T-helper 1 cell treated with Interleukin-12 subunit alpha and Interleukin-12 subunit beta and Interleukin-4 antibody, amounts not matched to agents 30 μg/mL and 1 μg/mL, for 36 hours (primary cell): ENCODE measurements at regions not wholly inside any gene's neighbourhood (a gene's known extent, or its start where the extent isn't known, plus 50 kb on each side); places are given as distances from the start of the nearest gene placed in this dataset.

Source experiments
- H3K27ac Mint-ChIP-seq: one replicate; pipeline ENCODE4 v1.8.0; 2021; ENCODE audit warnings: mild to moderate bottlenecking, mixed read lengths
- H3K27me3 Mint-ChIP-seq: one replicate; pipeline ENCODE4 v1.8.0; 2021; ENCODE audit warnings: low read depth, mixed read lengths
- H3K36me3 Mint-ChIP-seq: one replicate; pipeline ENCODE4 v1.8.0; 2021; ENCODE audit warnings: low read depth, mixed read lengths
- H3K4me1 Mint-ChIP-seq: one replicate; pipeline ENCODE4 v1.8.0; 2021; ENCODE audit warnings: low read depth, mixed read lengths
- H3K4me3 Mint-ChIP-seq: one replicate; pipeline ENCODE4 v1.8.0; 2021; ENCODE audit warnings: mild to moderate bottlenecking, moderate library complexity, mixed read lengths
- H3K9me3 Mint-ChIP-seq: one replicate; pipeline ENCODE4 v1.8.0; 2021; ENCODE audit warnings: mixed read lengths

DNA sequence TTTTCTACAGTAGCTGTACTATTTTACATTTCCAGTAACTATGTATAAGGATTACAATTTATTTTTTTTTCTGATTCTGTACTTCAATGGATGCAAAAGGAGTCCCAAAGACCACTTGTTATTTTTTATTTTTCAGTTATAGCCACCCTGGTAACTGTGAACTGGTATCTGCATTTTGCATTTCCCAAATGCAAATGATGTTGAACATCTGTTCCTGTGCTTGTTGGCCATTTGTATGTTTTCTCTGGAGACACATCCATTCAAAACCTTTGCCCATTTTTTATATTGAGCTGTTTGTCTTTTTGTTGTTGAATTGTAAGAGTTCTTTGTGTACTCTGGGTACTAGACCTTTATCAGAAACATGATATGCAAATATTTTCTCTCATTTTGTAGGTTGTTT, 485.6 kb downstream of the LRIG3 start:
- Mint-ChIP-seq H3K4me1 (no peaks in the 10 kb centered on the region), H3K4me3 (no peak overlapping the region), H3K36me3 (no peaks in the 10 kb centered on the region), H3K27me3 (peaks cover 26% of the 10 kb centered on the region), H3K27ac (no peak overlapping the region), H3K9me3 (peaks cover 4% of the 10 kb centered on the region)

GRCh38 chr12:58435647-58436046, 484.7 kb downstream of the LRIG3 start:
- peaks cover 3% of the 10 kb centered on the region for H3K9me3 Mint-ChIP-seq
- H3K4me1 Mint-ChIP-seq, result no peaks in the 10 kb centered on the region
- peaks cover 23% of the 10 kb centered on the region for H3K27me3 Mint-ChIP-seq
- no peak overlapping the region for H3K4me3 Mint-ChIP-seq
- no peaks in the 10 kb centered on the region for H3K36me3 Mint-ChIP-seq
- no peak overlapping the region for H3K27ac Mint-ChIP-seq

- Mint-ChIP-seq H3K27me3 (peaks cover 11% of the 10 kb centered on the region), H3K9me3 (no peaks in the 10 kb centered on the region), H3K4me3 (no peak overlapping the region), H3K4me1 (no peaks in the 10 kb centered on the region), H3K36me3 (no peaks in the 10 kb centered on the region), H3K27ac (no peak overlapping the region)
Measured at GRCh38 chr12:58441483-58441882, 478.8 kb downstream of the LRIG3 start.

DNA sequence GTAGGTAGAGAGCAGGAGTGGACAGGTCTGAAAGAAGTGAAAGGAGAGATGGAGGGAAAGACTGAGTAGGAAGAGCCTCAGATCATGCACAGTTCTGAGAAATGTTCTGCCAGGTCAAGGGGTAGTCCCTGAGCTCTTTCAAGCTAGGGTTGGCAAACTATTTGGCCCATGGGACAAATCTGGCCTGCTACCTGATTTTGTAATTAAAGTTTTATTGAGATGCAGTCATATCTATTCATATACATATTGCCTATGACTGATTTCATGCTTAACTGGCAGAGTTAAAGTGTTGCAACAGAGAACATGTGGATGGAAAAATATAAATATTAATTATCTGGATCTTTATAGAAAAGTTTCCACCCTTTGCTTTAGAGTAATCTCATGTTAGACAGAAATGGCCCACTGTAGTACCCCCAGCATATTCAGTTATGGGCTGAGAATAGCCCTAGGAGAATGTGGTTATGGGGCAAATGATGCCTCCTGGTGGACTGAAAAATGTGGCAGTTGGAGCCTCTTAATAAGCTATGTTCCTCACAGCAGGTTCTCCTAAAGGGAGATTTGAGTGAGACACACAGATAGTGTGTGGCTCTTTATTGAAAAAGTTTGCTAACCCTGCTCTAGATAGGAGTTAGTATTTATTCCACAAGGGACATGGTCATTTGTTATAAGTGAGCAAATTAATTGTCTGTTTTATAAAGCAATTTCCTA, 476.9 kb downstream of the LRIG3 start:
- Mint-ChIP-seq H3K27ac (no peak overlapping the region), H3K36me3 (no peaks in the 10 kb centered on the region), H3K4me3 (no peak overlapping the region), H3K4me1 (no peaks in the 10 kb centered on the region), H3K9me3 (no peaks in the 10 kb centered on the region), H3K27me3 (peaks cover 16% of the 10 kb centered on the region)

GRCh38 chr12:58443981-58444371, 476.3 kb downstream of the LRIG3 start:
- H3K27me3 Mint-ChIP-seq, result peaks cover 18% of the 10 kb centered on the region
- no peak overlapping the region for H3K4me3 Mint-ChIP-seq
- H3K4me1 Mint-ChIP-seq, result no peaks in the 10 kb centered on the region
- H3K9me3 Mint-ChIP-seq, result no peaks in the 10 kb centered on the region
- H3K27ac Mint-ChIP-seq, result no peak overlapping the region
- H3K36me3 Mint-ChIP-seq, result no peaks in the 10 kb centered on the region

GRCh38 chr12:58450868-58451482, 469.3 kb downstream of the LRIG3 start:
- Mint-ChIP-seq H3K9me3 (no peaks in the 10 kb centered on the region), H3K27me3 (peaks cover 14% of the 10 kb centered on the region), H3K4me1 (no peaks in the 10 kb centered on the region), H3K4me3 (no peak overlapping the region), H3K36me3 (no peaks in the 10 kb centered on the region), H3K27ac (no peak overlapping the region)

DNA sequence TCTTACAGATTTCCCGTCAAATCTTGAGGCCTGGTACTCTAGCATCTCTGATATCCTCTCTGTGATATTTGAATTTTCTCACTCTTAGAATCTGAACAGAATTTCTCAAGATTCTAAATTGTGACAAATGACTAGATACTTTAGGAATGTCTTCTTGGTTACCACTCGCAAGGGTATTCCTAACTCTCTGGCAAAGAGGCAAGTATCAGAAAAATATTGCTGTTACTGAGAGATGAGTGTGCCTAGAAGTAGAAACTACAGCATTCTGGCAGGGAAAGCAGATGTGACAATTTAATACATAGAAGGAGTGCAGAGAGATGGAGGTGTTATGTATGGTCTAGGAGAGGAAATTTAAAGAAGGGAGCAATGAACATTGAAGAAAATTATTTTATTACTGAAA, 467.8 kb downstream of the LRIG3 start:
- H3K27me3 Mint-ChIP-seq, result peaks cover 6% of the 10 kb centered on the region
- no peaks in the 10 kb centered on the region for H3K36me3 Mint-ChIP-seq
- no peak overlapping the region for H3K4me3 Mint-ChIP-seq
- H3K4me1 Mint-ChIP-seq, result no peaks in the 10 kb centered on the region
- no peaks in the 10 kb centered on the region for H3K9me3 Mint-ChIP-seq
- H3K27ac Mint-ChIP-seq, result no peak overlapping the region

DNA sequence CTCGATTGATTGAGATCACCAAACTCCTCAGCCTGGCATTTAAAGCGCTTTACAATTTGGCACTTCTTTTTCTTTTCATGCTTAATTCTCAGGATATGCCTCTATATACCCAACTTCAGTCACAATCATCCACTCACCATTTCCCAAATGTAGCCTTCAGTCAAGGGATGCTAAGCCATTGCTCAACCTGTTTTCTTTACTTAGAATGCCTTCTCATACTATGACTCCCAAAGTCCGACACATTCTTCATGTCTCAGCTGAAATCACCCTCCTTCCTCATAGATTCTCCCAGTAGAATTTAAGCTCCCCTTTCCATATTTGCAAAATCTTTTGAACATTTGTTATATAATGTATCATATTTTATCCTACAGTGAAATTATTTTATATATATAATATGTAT, 467.0 kb downstream of the LRIG3 start:
- no peaks in the 10 kb centered on the region for H3K4me1 Mint-ChIP-seq
- peaks cover 2% of the 10 kb centered on the region for H3K27me3 Mint-ChIP-seq
- H3K4me3 Mint-ChIP-seq, result no peak overlapping the region
- H3K36me3 Mint-ChIP-seq, result no peaks in the 10 kb centered on the region
- H3K9me3 Mint-ChIP-seq, result no peaks in the 10 kb centered on the region
- H3K27ac Mint-ChIP-seq, result no peak overlapping the region

DNA sequence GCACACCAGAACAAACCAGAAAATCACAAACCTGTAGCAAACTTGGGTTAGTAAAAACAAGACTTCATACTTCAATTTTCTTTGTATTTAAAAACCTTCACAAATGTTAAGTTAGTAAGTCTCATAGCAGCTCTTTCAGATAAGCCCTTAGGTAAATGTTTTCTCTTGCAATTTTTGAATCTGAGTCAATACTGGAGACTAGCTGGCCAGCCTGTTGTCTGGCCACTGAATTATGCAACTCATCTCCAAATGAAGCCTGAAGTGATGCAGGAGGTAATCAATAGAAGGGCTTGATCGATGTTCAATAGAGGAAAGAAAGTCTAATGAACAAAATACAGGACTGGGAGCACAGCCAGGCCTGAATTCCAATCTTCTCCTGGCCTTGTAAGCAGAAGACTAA, 465.2 kb downstream of the LRIG3 start:
- no peaks in the 10 kb centered on the region for H3K36me3 Mint-ChIP-seq
- no peaks in the 10 kb centered on the region for H3K4me1 Mint-ChIP-seq
- no peaks in the 10 kb centered on the region for H3K9me3 Mint-ChIP-seq
- H3K27me3 Mint-ChIP-seq, result no peaks in the 10 kb centered on the region
- no peak overlapping the region for H3K4me3 Mint-ChIP-seq
- no peak overlapping the region for H3K27ac Mint-ChIP-seq

DNA sequence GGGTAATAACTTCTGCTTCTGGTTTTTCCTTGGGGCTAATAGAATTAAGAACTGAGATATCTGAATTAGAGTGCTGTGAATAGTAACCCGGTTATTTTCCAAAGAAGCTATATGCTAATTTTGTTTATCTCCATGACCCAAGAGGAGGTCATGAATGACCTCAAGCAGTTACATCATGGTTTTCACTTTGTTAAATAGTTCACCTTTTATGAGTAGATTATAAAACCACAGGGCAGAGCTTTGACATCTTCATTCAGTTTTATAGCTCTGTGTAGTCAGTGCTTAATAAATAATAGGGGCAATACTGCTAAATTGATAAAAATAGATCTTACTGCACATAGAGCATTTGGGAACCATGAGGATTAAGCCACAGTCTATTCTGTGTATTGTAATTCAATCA, 462.2 kb downstream of the LRIG3 start:
- Mint-ChIP-seq H3K36me3 (no peaks in the 10 kb centered on the region), H3K4me3 (no peak overlapping the region), H3K9me3 (no peaks in the 10 kb centered on the region), H3K27me3 (peaks cover 3% of the 10 kb centered on the region), H3K4me1 (no peaks in the 10 kb centered on the region), H3K27ac (no peak overlapping the region)

GRCh38 chr12:58459191-58459590, 461.1 kb downstream of the LRIG3 start:
- no peaks in the 10 kb centered on the region for H3K36me3 Mint-ChIP-seq
- no peaks in the 10 kb centered on the region for H3K9me3 Mint-ChIP-seq
- no peak overlapping the region for H3K4me3 Mint-ChIP-seq
- peaks cover 3% of the 10 kb centered on the region for H3K27me3 Mint-ChIP-seq
- H3K27ac Mint-ChIP-seq, result no peak overlapping the region
- no peaks in the 10 kb centered on the region for H3K4me1 Mint-ChIP-seq

DNA sequence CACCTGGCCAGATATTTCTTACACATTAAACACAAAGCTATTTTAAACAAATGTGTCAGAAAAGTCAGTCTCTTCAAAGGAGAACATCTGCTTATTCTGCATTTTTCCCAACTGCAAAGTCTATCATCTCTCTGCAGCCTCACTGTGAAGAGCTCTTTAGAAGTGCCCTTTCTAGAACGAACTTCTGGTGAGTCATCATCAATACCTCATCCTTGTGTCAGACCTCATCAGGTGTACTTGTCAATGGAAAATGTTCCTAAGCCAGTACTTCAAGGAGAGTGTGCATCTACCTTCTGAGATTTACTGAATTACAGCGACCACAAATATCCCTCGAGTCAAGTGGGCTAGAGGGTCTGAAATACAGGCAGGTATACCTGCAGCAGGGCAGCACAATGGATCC, 457.3 kb downstream of the LRIG3 start:
- Mint-ChIP-seq H3K4me1 (no peaks in the 10 kb centered on the region), H3K27ac (no peak overlapping the region), H3K27me3 (peaks cover 3% of the 10 kb centered on the region), H3K4me3 (no peak overlapping the region), H3K36me3 (no peaks in the 10 kb centered on the region), H3K9me3 (peaks cover 4% of the 10 kb centered on the region)

- Mint-ChIP-seq H3K4me3 (no peak overlapping the region), H3K27ac (no peak overlapping the region), H3K36me3 (no peaks in the 10 kb centered on the region), H3K27me3 (peaks cover 2% of the 10 kb centered on the region), H3K9me3 (peaks cover 4% of the 10 kb centered on the region), H3K4me1 (no peaks in the 10 kb centered on the region)
Measured at GRCh38 chr12:58465418-58465817, 454.9 kb downstream of the LRIG3 start.

DNA sequence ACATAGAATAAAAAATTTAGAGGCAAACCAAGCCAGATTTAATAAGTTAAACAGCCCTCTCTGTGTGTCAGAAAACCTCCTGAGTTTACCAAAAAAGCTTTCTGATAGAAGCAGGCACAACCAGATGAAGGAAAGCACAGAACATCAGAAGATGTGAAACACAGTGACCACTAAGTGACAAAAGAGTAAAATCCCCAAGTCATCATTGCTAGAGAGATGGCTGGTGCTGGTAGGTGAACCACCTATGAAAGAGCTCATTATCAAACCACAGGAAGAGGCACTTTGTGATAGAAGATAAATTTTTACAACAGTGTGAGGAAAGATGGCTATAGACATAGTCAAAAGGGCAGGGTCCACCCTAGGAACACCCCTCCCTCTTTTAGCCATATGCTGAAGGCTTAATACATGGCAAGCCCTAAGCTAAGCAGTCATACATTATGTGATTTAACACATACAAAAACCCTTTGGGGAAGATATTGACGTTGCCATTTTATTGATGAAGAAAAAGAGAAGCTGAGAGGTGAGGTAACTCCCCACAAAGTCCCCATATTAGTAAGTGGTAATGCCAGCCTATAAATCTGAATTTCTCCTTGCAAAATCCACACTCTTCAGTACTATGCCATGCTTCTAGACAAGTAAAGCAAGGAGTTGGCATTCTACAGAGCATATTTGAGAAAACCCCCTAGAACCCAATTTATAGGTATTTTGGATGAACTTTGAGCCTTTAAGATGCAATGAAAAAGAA, 449.9 kb downstream of the LRIG3 start:
- Mint-ChIP-seq H3K4me1 (no peaks in the 10 kb centered on the region), H3K27me3 (no peaks in the 10 kb centered on the region), H3K9me3 (peaks cover 4% of the 10 kb centered on the region), H3K36me3 (no peaks in the 10 kb centered on the region), H3K27ac (no peak overlapping the region), H3K4me3 (no peak overlapping the region)

DNA sequence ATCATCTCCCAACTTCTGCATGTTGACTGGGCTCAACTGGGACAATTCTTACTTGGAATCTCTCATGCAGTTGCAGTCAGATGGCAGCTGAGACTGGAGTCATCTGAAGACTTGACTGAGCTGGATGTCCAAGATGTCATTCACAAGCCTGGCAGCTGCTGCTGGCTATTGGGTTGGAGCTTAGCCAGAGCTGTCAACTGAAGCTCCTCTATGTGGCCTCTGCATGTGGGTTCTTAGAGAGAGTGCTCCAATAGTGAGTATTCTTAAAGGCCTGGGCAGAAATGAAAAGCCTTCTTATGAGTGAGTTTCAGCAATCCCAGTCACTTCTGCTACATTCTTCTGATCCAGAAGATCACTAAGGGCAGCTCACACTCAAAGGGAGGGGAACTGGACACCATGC, 440.9 kb downstream of the LRIG3 start:
- Mint-ChIP-seq H3K27ac (no peak overlapping the region), H3K4me1 (no peaks in the 10 kb centered on the region), H3K9me3 (no peaks in the 10 kb centered on the region), H3K27me3 (no peaks in the 10 kb centered on the region), H3K36me3 (no peaks in the 10 kb centered on the region), H3K4me3 (no peak overlapping the region)
